A673 (cell line): ENCODE measurements at regions not wholly inside any gene's neighbourhood (a gene's known extent, or its start where the extent isn't known, plus 50 kb on each side); places are given as distances from the start of the nearest gene placed in this dataset.

Experiments used
- BruUV-seq: library from RNA; stranded (reverse); fragments of 400-500 nt; replicated peaks from 2 replicates; lab custom pipeline; 2021; lab: Mats Ljungman, UMichigan
- CTCF ChIA-PET: fragments of 300-600 bp; sonication (Branson Sonifier 250); formaldehyde crosslinking; loops from one replicate; lab custom pipeline; 2022; ENCODE audit warnings: antibody characterized with exemption; lab: Charles Lee
- POLR2A ChIA-PET: fragments of 300-600 bp; sonication (Branson Sonifier 250); formaldehyde crosslinking; loops from one replicate; lab custom pipeline; 2022; ENCODE audit warnings: antibody characterized with exemption; ENCODE audit not compliant: low non-redundant PET; lab: Charles Lee
- DNase-seq: peaks from one replicate; pipeline ENCODE4 v3.0.0-alpha.2; 2015; ENCODE audit warnings: low spot score
- H3K27ac ChIP-seq: fragments of 200-600 bp; sonication (generic); 2 replicates; pipeline ENCODE4 v1.5.1; 2016; ENCODE audit warnings: mixed run types, low read depth, mild to moderate bottlenecking, mixed read lengths, antibody characterized with exemption, low read length; ENCODE audit not compliant: poor library complexity, severe bottlenecking
- H3K27me3 ChIP-seq: fragments of 200-600 bp; sonication (generic); replicated peaks from 2 replicates; pipeline ENCODE4 v1.6.1; 2017; ENCODE audit warnings: mixed run types, low read depth, mild to moderate bottlenecking, mixed read lengths, antibody characterized with exemption, low read length; ENCODE audit not compliant: insufficient read depth, poor library complexity
- H3K36me3 ChIP-seq: fragments of 200-600 bp; sonication (generic); 2 replicates; pipeline ENCODE4 v1.6.1; 2016; ENCODE audit warnings: mixed run types, mild to moderate bottlenecking, mixed read lengths, antibody characterized with exemption, low read length; ENCODE audit not compliant: insufficient read depth, poor library complexity, severe bottlenecking
- H3K4me1 ChIP-seq: fragments of 200-600 bp; sonication (generic); 2 replicates; pipeline ENCODE4 v1.6.1; 2017; ENCODE audit warnings: mixed run types, mild to moderate bottlenecking, mixed read lengths, antibody characterized with exemption, low read length; ENCODE audit not compliant: insufficient read depth, poor library complexity, severe bottlenecking
- H3K4me3 ChIP-seq: fragments of 200-600 bp; sonication (generic); 2 replicates; pipeline ENCODE4 v1.5.1; 2016; ENCODE audit warnings: low read depth, mixed run types, mild to moderate bottlenecking, mixed read lengths, low read length; ENCODE audit not compliant: poor library complexity, severe bottlenecking
- H3K9me3 ChIP-seq: fragments of 200-600 bp; sonication (generic); 2 replicates; pipeline ENCODE4 v1.6.1; 2016; ENCODE audit warnings: mixed run types, low read depth, mild to moderate bottlenecking, mixed read lengths, antibody characterized with exemption, low read length; ENCODE audit not compliant: poor library complexity, severe bottlenecking
- CTCF ChIP-seq: fragments of 300-800, 200-600 bp; sonication (generic); conservative IDR thresholded peaks from 2 replicates; pipeline ENCODE4 v1.5.1; 2017; ENCODE audit warnings: low read depth, mild to moderate bottlenecking, antibody characterized with exemption, low read length, moderate library complexity, mixed read lengths
- EZH2 ChIP-seq: fragments of 200-600 bp; sonication (generic); IDR thresholded peaks from 2 replicates; pipeline ENCODE4 v1.6.1; 2017; ENCODE audit warnings: borderline replicate concordance, low read depth, mild to moderate bottlenecking, mixed read lengths, antibody characterized with exemption, low read length; ENCODE audit not compliant: poor library complexity, severe bottlenecking
- intact Hi-C: fragments of 100-400 bp; cut with micrococcal nuclease; formaldehyde crosslinking; loops from one replicate; pipeline ENCODE4 v1.10.0; 2022; ENCODE audit not compliant: unreplicated experiment

- intact Hi-C loops = loop anchor here (10.0 kb wide), 1 partner anchor 761 kb away; no protein-coding TSS in a partner anchor
Measured at GRCh38 chr18:55093808-55094207, 134.5 kb upstream of the CCDC68 start.

GRCh38 chr18:55093295-55093694, 134.0 kb upstream of the CCDC68 start:
- intact Hi-C loops = loop anchor here (10.0 kb wide), 1 partner anchor 762 kb away; no protein-coding TSS in a partner anchor
- peaks cover 33% of the 10 kb centered on the region for H3K4me1 ChIP-seq
- no peaks in the 10 kb centered on the region for H3K9me3 ChIP-seq
- no peak overlapping the region for H3K4me3 ChIP-seq
- no peaks in the 10 kb centered on the region for H3K36me3 ChIP-seq
- DNase-seq = no peak
- TF ChIP-seq CTCF (no peak), EZH2 (no peak)
- ChIA-PET POLR2A (no interaction called here), CTCF (no interaction called here)
- no peak overlapping the region for H3K27ac ChIP-seq
- H3K27me3 ChIP-seq = peaks cover 38% of the 10 kb centered on the region
- no TSS peak for BruUV-seq

More at GRCh38 chr18:55093808-55094207, 134.5 kb upstream of the CCDC68 start:
- CTCF ChIA-PET = no interaction called here
- DNase-seq = no peak
- TF ChIP-seq EZH2 (no peak), CTCF (no peak)
- POLR2A ChIA-PET = no interaction called here
- Histone ChIP-seq H3K27ac (no peak overlapping the region), H3K4me3 (no peak overlapping the region), H3K4me1 (peaks cover 28% of the 10 kb centered on the region), H3K27me3 (peaks cover 38% of the 10 kb centered on the region), H3K36me3 (no peaks in the 10 kb centered on the region), H3K9me3 (no peaks in the 10 kb centered on the region)
- BruUV-seq = no TSS peak

DNA sequence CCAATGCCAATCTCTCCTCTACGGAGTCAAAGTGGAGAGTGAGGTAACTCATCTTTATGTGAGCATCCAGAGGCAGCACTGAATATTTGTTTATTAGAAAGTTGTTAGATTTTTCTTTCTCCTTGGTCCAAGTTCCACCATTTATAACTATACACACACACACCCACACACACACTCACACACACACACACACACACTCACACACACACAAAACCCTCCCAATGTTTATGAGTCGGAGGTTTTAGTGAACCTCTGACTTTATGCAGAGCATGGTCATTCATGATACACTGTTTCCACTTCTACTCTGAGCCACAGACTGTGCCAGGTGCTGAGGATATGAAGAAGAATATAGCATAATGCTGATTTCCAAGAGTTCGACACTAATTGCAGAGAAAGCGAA, 132.9 kb upstream of the CCDC68 start:
- intact Hi-C loops = loop anchor here (10.0 kb wide), 1 partner anchor 763 kb away; no protein-coding TSS in a partner anchor
- Histone ChIP-seq H3K4me1 (peaks cover 36% of the 10 kb centered on the region), H3K27me3 (peaks cover 46% of the 10 kb centered on the region), H3K36me3 (no peaks in the 10 kb centered on the region), H3K27ac (no peak overlapping the region), H3K4me3 (no peak overlapping the region), H3K9me3 (no peaks in the 10 kb centered on the region)
- ChIA-PET CTCF (no interaction called here), POLR2A (no interaction called here)
- DNase-seq = no peak
- no TSS peak for BruUV-seq
- TF ChIP-seq EZH2 (no peak), CTCF (no peak)
